Uterus (tissue), 3 donors: ENCODE measurements at regions not wholly inside any gene's neighbourhood (a gene's known extent, or its start where the extent isn't known, plus 50 kb on each side); places are given as distances from the start of the nearest gene placed in this dataset.

Source experiments
- DNase-seq, 2 donors: peaks; one replicate each; pipeline ENCODE4 v3.0.0-alpha.2; 2019 to 2020
- H3K27ac ChIP-seq, 2 donors: fragments of 200-600 bp; sonication (generic); 1 replicate in 1 of 2; 2 replicates in 1 of 2; pipeline ENCODE4 v1.5.1; 2016 to 2018
- H3K27me3 ChIP-seq, 2 donors: fragments of 200-600 bp; sonication (generic); one replicate each; pipeline ENCODE4 v1.5.1; 2018 to 2019; ENCODE audit warnings: control low read depth in 1 of 2
- H3K36me3 ChIP-seq, 2 donors: fragments of 200-600 bp; sonication (generic); one replicate each; pipeline ENCODE4 v1.5.1; 2019; ENCODE audit warnings: control low read depth in 1 of 2
- H3K4me1 ChIP-seq, 2 donors: fragments of 200-600 bp; sonication (generic); one replicate each; pipeline ENCODE4 v1.5.1; 2018 to 2019; ENCODE audit warnings: control low read depth in 1 of 2
- H3K4me3 ChIP-seq, 2 donors: fragments of 200-600 bp; sonication (generic); 1 replicate in 1 of 2; 2 replicates in 1 of 2; pipeline ENCODE4 v1.5.1; 2018 to 2019; ENCODE audit warnings: mild to moderate bottlenecking in 1 of 2
- H3K9me3 ChIP-seq, 2 donors: fragments of 200-600 bp; sonication (generic); one replicate each; pipeline ENCODE4 v1.5.1; 2019; ENCODE audit warnings: control low read depth in 1 of 2
- CTCF ChIP-seq, 4 experiments: fragments of 200-600 bp in 2 of 4; fragments of 450-650 bp in 2 of 4; sonication (generic) in 2 of 4; IDR thresholded peaks; one replicate each; pipeline ENCODE4 v1.5.1; 2016 to 2019; ENCODE audit warnings: antibody characterized with exemption in 4 of 4, mild to moderate bottlenecking in 2 of 4, moderate library complexity in 1 of 4
- POLR2A ChIP-seq, 2 donors: fragments of 450-650 bp; IDR thresholded peaks; one replicate each; pipeline ENCODE4 v1.6.1; 2016; ENCODE audit warnings: antibody characterized with exemption in 2 of 2, mild to moderate bottlenecking in 1 of 2, moderate library complexity in 1 of 2
- intact Hi-C: fragments of 100-400 bp; cut with DNase I; formaldehyde crosslinking; loops from one replicate; pipeline ENCODE4 v1.15.1; 2023; ENCODE audit warnings: low total_unique reads
- donor health status: DM: yes; HTN: yes; CAD: no.

- no peaks in the 10 kb centered on the region for H3K4me1 ChIP-seq
These were observed 115.5 kb upstream of the AFDN start for GRCh38 chr6:167711211-167711610.

GRCh38 chr6:167711768-167712730 is 114.7 kb upstream of the AFDN start:
- intact Hi-C loops: no loop called here
- no peak for TF ChIP-seq CTCF (IDR thresholded peaks at IDR 0.05)
- no peak for TF ChIP-seq POLR2A (IDR thresholded peaks at IDR 0.05)
- Histone ChIP-seq H3K4me3 (no peak overlapping the region), H3K9me3 (no peaks in the 10 kb centered on the region), H3K27me3 (no peaks in the 10 kb centered on the region), H3K27ac (no peak overlapping the region), H3K36me3 (no peaks in the 10 kb centered on the region), H3K4me1 (no peaks in the 10 kb centered on the region)
- no peak for DNase-seq

More at GRCh38 chr6:167711211-167711610, 115.5 kb upstream of the AFDN start:
- intact Hi-C loops: no loop called here
- no peaks in the 10 kb centered on the region for H3K27me3 ChIP-seq
- H3K36me3 ChIP-seq: no peaks in the 10 kb centered on the region
- H3K9me3 ChIP-seq: no peaks in the 10 kb centered on the region
- H3K4me3 ChIP-seq: no peak overlapping the region
- DNase-seq: no peak
- TF ChIP-seq CTCF (IDR thresholded peaks at IDR 0.05) (no peak), POLR2A (IDR thresholded peaks at IDR 0.05) (no peak)
- H3K27ac ChIP-seq: no peak overlapping the region

GRCh38 chr6:167712731-167713475 is 113.8 kb upstream of the AFDN start:
- Histone ChIP-seq H3K9me3 (no peaks in the 10 kb centered on the region), H3K4me1 (no peaks in the 10 kb centered on the region), H3K27me3 (no peaks in the 10 kb centered on the region), H3K4me3 (no peak overlapping the region), H3K36me3 (no peaks in the 10 kb centered on the region), H3K27ac (no peak overlapping the region)
- no peak for TF ChIP-seq CTCF (IDR thresholded peaks at IDR 0.05)
- no peak for TF ChIP-seq POLR2A (IDR thresholded peaks at IDR 0.05)
- DNase-seq: no peak
- intact Hi-C loops: no loop called here

- H3K9me3 ChIP-seq: no peaks in the 10 kb centered on the region
These were observed 112.6 kb upstream of the AFDN start for GRCh38 chr6:167714152-167714551.

GRCh38 chr6:167717455-167717854 is 109.3 kb upstream of the AFDN start:
- intact Hi-C loops: no loop called here
- TF ChIP-seq POLR2A (IDR thresholded peaks at IDR 0.05) (no peak), CTCF (IDR thresholded peaks at IDR 0.05) (no peak)
- no peak overlapping the region for H3K27ac ChIP-seq
- H3K36me3 ChIP-seq: no peaks in the 10 kb centered on the region
- no peaks in the 10 kb centered on the region for H3K27me3 ChIP-seq
- no peak overlapping the region for H3K4me3 ChIP-seq
- no peak for DNase-seq
- no peaks in the 10 kb centered on the region for H3K4me1 ChIP-seq
- H3K9me3 ChIP-seq: no peaks in the 10 kb centered on the region

More at GRCh38 chr6:167714152-167714551, 112.6 kb upstream of the AFDN start:
- intact Hi-C loops: no loop called here
- Histone ChIP-seq H3K36me3 (no peaks in the 10 kb centered on the region), H3K27me3 (no peaks in the 10 kb centered on the region), H3K4me3 (no peak overlapping the region), H3K4me1 (no peaks in the 10 kb centered on the region), H3K27ac (no peak overlapping the region)
- no peak for TF ChIP-seq POLR2A (IDR thresholded peaks at IDR 0.05)
- DNase-seq: no peak
